GM19035 (cell line): ENCODE measurements at regions not wholly inside any gene's neighbourhood (a gene's known extent, or its start where the extent isn't known, plus 50 kb on each side); places are given as distances from the start of the nearest gene placed in this dataset.
"Not testable (repeated sequence)": the region's sequence is repeated elsewhere in the genome, so short reads cannot be mapped to it uniquely, and the experiment has no call there.

Source experiments
- ATAC-seq: cut with Tn5 transposase; IDR thresholded peaks from one replicate; pipeline ENCODE4 v1.9.1; 2021; ENCODE audit not compliant: unreplicated experiment

GRCh38 chr1:173394813-173395212 is 82.3 kb upstream of the PRDX6 start:
- not testable (repeated sequence) for ATAC-seq

- no peak for ATAC-seq
These were observed 81.4 kb upstream of the PRDX6 start for GRCh38 chr1:173395762-173396161.

- no peak for ATAC-seq
These were observed 76.6 kb upstream of the PRDX6 start for GRCh38 chr1:173400387-173400995.

- ATAC-seq, result no peak
These were observed 73.1 kb upstream of the PRDX6 start for GRCh38 chr1:173403996-173404395.

- ATAC-seq, result no peak
These were observed 71.9 kb upstream of the PRDX6 start for GRCh38 chr1:173405281-173405680.

GRCh38 chr1:173405834-173406233 is 71.3 kb upstream of the PRDX6 start:
- no peak for ATAC-seq

GRCh38 chr1:173406783-173407230 is 70.3 kb upstream of the PRDX6 start:
- no peak for ATAC-seq

- no peak for ATAC-seq
These were observed 69.3 kb upstream of the PRDX6 start for GRCh38 chr1:173407846-173408245.

- ATAC-seq, result no peak
These were observed 68.2 kb upstream of the PRDX6 start for GRCh38 chr1:173408886-173409285.

- ATAC-seq, result no peak
These were observed 67.5 kb upstream of the PRDX6 start for GRCh38 chr1:173409613-173410012.

GRCh38 chr1:173410133-173410793 is 66.9 kb upstream of the PRDX6 start:
- ATAC-seq, result peak; percentile 9

GRCh38 chr1:173410794-173411236 is 66.3 kb upstream of the PRDX6 start:
- peak; percentile 54 for ATAC-seq

- ATAC-seq, result no peak
These were observed 65.0 kb upstream of the PRDX6 start for GRCh38 chr1:173411835-173412742.

GRCh38 chr1:173413271-173413707 is 63.8 kb upstream of the PRDX6 start:
- no peak for ATAC-seq

- peak; percentile 43 for ATAC-seq
These were observed 63.0 kb upstream of the PRDX6 start for GRCh38 chr1:173414136-173414535.

- no peak for ATAC-seq
These were observed 62.5 kb upstream of the PRDX6 start for GRCh38 chr1:173414539-173415226.

- ATAC-seq, result peak; percentile 40
These were observed 61.6 kb upstream of the PRDX6 start for GRCh38 chr1:173415490-173415889.

- no peak for ATAC-seq
These were observed 61.2 kb upstream of the PRDX6 start for GRCh38 chr1:173415905-173416450.

GRCh38 chr1:173417563-173417962 is 59.6 kb upstream of the PRDX6 start:
- ATAC-seq, result no peak

- ATAC-seq, result no peak
These were observed 58.8 kb upstream of the PRDX6 start for GRCh38 chr1:173418107-173418985.
